ENCODE measurements at regions not wholly inside any gene's neighbourhood (a gene's known extent, or its start where the extent isn't known, plus 50 kb on each side); places are given as distances from the start of the nearest gene placed in this dataset.

- TF ChIP-seq YY1 (IDR thresholded peaks at IDR 0.05; ENCODE audit: insufficient read depth, insufficient read length) (no peak), ZNF274 (IDR thresholded peaks at IDR 0.05; ENCODE audit: low read depth, low read length) (no peak), SUZ12 (IDR thresholded peaks at IDR 0.05; ENCODE audit: extremely low read depth, insufficient read depth, insufficient read length) (no peak)
Measured at GRCh38 chr5:96173366-96173765, 211.7 kb upstream of the ELL2 start.
